ENCODE measurements at regions not wholly inside any gene's neighbourhood (a gene's known extent, or its start where the extent isn't known, plus 50 kb on each side); places are given as distances from the start of the nearest gene placed in this dataset.
"Not testable (repeated sequence)": the region's sequence is repeated elsewhere in the genome, so short reads cannot be mapped to it uniquely, and the experiment has no call there.

DNA sequence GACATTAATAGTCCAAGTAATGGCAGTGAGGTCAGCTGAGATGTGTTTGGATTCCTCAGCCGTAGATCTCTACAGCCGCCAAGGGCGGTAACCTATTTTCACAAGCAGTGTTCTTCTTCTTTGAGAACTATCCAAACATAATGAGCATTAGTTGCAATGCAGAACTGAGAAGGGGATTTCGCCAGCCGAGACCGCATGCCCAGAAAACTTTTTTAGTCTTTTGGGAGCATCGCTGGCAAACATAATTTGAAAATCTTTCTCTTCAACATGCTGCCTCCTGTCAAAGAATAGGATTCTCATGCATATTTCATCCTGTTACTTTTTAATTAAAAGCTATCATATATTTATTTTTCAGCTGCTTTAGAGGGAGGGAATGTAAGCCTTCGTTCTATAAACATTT lies 81.4 kb upstream of the SEZ6L start:
- intact Hi-C loops (cut with micrococcal nuclease) = no loop called here
- Histone ChIP-seq H3K9me3 (ENCODE audit: control extremely low read depth in 1 of 3, control insufficient read depth in 2 of 3, insufficient read depth in 1 of 3, low read length in 2 of 3) (no peaks in the 10 kb centered on the region), H3K27me3 (replicated peaks in 1 of 4; ENCODE audit: control extremely low read depth in 1 of 4, control insufficient read depth in 3 of 4, insufficient read depth in 4 of 4, low read length in 3 of 4) (peaks cover 0 to 2% (median 0%) of the 10 kb centered on the region in 4 experiments), H2AFZ (ENCODE audit: insufficient read depth, low read depth, low read length, poor library complexity, severe bottlenecking) (no peak overlapping the region), H3K4me1 (ENCODE audit: control insufficient read depth in 2 of 2, insufficient read depth in 2 of 2, low read length in 2 of 2) (no peaks in the 10 kb centered on the region), H3K79me2 (ENCODE audit: control insufficient read depth, insufficient read depth, low read length) (no peaks in the 10 kb centered on the region), H3K4me2 (replicated peaks; ENCODE audit: low read depth, low read length, poor library complexity, severe bottlenecking) (no peak overlapping the region), H3K36me3 (replicated peaks in 1 of 2; ENCODE audit: control extremely low read depth in 1 of 2, control insufficient read depth in 1 of 2, extremely low read depth in 1 of 2, insufficient read depth in 2 of 2, low read length in 1 of 2) (no peaks in the 10 kb centered on the region), H3K27ac (ENCODE audit: low read length in 2 of 2) (no peak overlapping the region), H4K20me1 (ENCODE audit: control insufficient read depth, insufficient read depth, low read length, poor library complexity, severe bottlenecking) (no peaks in the 10 kb centered on the region), H3K4me3 (ENCODE audit: control extremely low read depth in 1 of 5, extremely low read depth in 1 of 5, insufficient read depth in 1 of 5, low read depth in 2 of 5, low read length in 4 of 5) (no peak overlapping the region), H3K9ac (ENCODE audit: low read length) (no peak overlapping the region)
- Mint-ChIP-seq H3K4me1 (no peaks in the 10 kb centered on the region), H3K27me3 (peaks cover 18% of the 10 kb centered on the region), H3K27ac (no peak overlapping the region), H3K4me3 (no peak overlapping the region), H3K9me3 (ENCODE audit: insufficient read depth) (no peaks in the 10 kb centered on the region)
- 100% methylated on average over 1 of the region's 8 CpGs for WGBS (ENCODE audit: insufficient coverage)
- CTCF ChIA-PET = no interaction called here
- ATAC-seq (ENCODE audit: low read depth) (no peak), DNase-seq (no peak)
- no peak for TF ChIP-seq EZH2 (IDR thresholded peaks at IDR 0.05; ENCODE audit: borderline replicate concordance, insufficient read depth, low read depth, low read length, poor library complexity, severe bottlenecking)
- TF ChIP-seq, protein P1, sequence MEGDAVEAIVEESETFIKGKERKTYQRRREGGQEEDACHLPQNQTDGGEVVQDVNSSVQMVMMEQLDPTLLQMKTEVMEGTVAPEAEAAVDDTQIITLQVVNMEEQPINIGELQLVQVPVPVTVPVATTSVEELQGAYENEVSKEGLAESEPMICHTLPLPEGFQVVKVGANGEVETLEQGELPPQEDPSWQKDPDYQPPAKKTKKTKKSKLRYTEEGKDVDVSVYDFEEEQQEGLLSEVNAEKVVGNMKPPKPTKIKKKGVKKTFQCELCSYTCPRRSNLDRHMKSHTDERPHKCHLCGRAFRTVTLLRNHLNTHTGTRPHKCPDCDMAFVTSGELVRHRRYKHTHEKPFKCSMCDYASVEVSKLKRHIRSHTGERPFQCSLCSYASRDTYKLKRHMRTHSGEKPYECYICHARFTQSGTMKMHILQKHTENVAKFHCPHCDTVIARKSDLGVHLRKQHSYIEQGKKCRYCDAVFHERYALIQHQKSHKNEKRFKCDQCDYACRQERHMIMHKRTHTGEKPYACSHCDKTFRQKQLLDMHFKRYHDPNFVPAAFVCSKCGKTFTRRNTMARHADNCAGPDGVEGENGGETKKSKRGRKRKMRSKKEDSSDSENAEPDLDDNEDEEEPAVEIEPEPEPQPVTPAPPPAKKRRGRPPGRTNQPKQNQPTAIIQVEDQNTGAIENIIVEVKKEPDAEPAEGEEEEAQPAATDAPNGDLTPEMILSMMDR (IDR thresholded peaks at IDR 0.05) = no peak
- POLR2A ChIA-PET = no interaction called here

GRCh38 chr22:26090821-26091220 lies 78.4 kb upstream of the SEZ6L start:
- Mint-ChIP-seq H3K4me1 (no peaks in the 10 kb centered on the region), H3K4me3 (no peak overlapping the region), H3K27me3 (peaks cover 26% of the 10 kb centered on the region), H3K27ac (no peak overlapping the region), H3K9me3 (ENCODE audit: insufficient read depth) (no peaks in the 10 kb centered on the region)
- ChIA-PET CTCF (no interaction called here), POLR2A (no interaction called here)
- ATAC-seq (ENCODE audit: low read depth) (no peak), DNase-seq (no peak)
- intact Hi-C loops (cut with micrococcal nuclease) = no loop called here
- H3K27me3 ChIP-seq (replicated peaks in 1 of 4; ENCODE audit: control extremely low read depth in 1 of 4, control insufficient read depth in 3 of 4, insufficient read depth in 4 of 4, low read length in 3 of 4) = peaks cover 0 to 2% (median 0%) of the 10 kb centered on the region in 4 experiments
- H3K79me2 ChIP-seq (ENCODE audit: control insufficient read depth, insufficient read depth, low read length) = no peaks in the 10 kb centered on the region
- TF ChIP-seq, protein P1 (IDR thresholded peaks at IDR 0.05) = no peak
- no peak for TF ChIP-seq EZH2 (IDR thresholded peaks at IDR 0.05; ENCODE audit: borderline replicate concordance, insufficient read depth, low read depth, low read length, poor library complexity, severe bottlenecking)
- H3K9me3 ChIP-seq (ENCODE audit: control extremely low read depth in 1 of 3, control insufficient read depth in 2 of 3, insufficient read depth in 1 of 3, low read length in 2 of 3) = no peaks in the 10 kb centered on the region
- H3K36me3 ChIP-seq (replicated peaks in 1 of 2; ENCODE audit: control extremely low read depth in 1 of 2, control insufficient read depth in 1 of 2, extremely low read depth in 1 of 2, insufficient read depth in 2 of 2, low read length in 1 of 2) = no peaks in the 10 kb centered on the region
- WGBS (ENCODE audit: insufficient coverage) = 80% methylated on average over 5 of the region's 6 CpGs
- no peak overlapping the region for H3K4me3 ChIP-seq (ENCODE audit: control extremely low read depth in 1 of 5, extremely low read depth in 1 of 5, insufficient read depth in 1 of 5, low read depth in 2 of 5, low read length in 4 of 5)
- no peak overlapping the region for H2AFZ ChIP-seq (ENCODE audit: insufficient read depth, low read depth, low read length, poor library complexity, severe bottlenecking)
- H3K9ac ChIP-seq (ENCODE audit: low read length) = no peak overlapping the region
- no peak overlapping the region for H3K27ac ChIP-seq (ENCODE audit: low read length in 2 of 2)
- H3K4me2 ChIP-seq (replicated peaks; ENCODE audit: low read depth, low read length, poor library complexity, severe bottlenecking) = no peak overlapping the region
- no peaks in the 10 kb centered on the region for H4K20me1 ChIP-seq (ENCODE audit: control insufficient read depth, insufficient read depth, low read length, poor library complexity, severe bottlenecking)
- no peaks in the 10 kb centered on the region for H3K4me1 ChIP-seq (ENCODE audit: control insufficient read depth in 2 of 2, insufficient read depth in 2 of 2, low read length in 2 of 2)

DNA sequence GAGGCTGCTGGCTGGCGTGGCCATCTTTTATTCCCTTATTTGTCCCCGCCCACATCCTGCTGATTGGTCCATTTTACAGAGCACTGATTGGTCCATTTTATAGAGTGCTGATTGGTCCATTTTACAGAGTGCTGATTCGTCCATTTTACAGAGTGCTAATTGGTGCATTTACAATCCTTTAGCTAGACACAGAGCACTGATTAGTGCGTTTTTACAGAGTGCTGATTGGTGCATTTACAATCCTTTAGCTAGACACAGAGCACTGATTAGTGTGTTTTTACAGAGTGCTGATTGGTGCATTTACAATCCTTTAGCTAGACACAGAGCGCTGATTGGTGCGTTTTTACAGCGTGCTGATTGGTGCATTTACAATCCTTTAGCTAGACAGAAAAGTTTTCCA lies 74.8 kb upstream of the SEZ6L start:
- peaks cover 36% of the 10 kb centered on the region for H3K27me3 Mint-ChIP-seq
- intact Hi-C loops (cut with micrococcal nuclease); H4K20me1 ChIP-seq (ENCODE audit: control insufficient read depth, insufficient read depth, low read length, poor library complexity, severe bottlenecking); H3K27ac Mint-ChIP-seq; H3K9me3 Mint-ChIP-seq (ENCODE audit: insufficient read depth); DNase-seq; H3K36me3 ChIP-seq (replicated peaks in 1 of 2; ENCODE audit: control extremely low read depth in 1 of 2, control insufficient read depth in 1 of 2, extremely low read depth in 1 of 2, insufficient read depth in 2 of 2, low read length in 1 of 2); H3K27ac ChIP-seq (ENCODE audit: low read length in 2 of 2); H3K4me3 Mint-ChIP-seq; CTCF ChIA-PET; H3K27me3 ChIP-seq (replicated peaks in 1 of 4; ENCODE audit: control extremely low read depth in 1 of 4, control insufficient read depth in 3 of 4, insufficient read depth in 4 of 4, low read length in 3 of 4); ATAC-seq (ENCODE audit: low read depth); H3K4me1 ChIP-seq (ENCODE audit: control insufficient read depth in 2 of 2, insufficient read depth in 2 of 2, low read length in 2 of 2); H3K79me2 ChIP-seq (ENCODE audit: control insufficient read depth, insufficient read depth, low read length); H2AFZ ChIP-seq (ENCODE audit: insufficient read depth, low read depth, low read length, poor library complexity, severe bottlenecking); POLR2A ChIA-PET; H3K4me1 Mint-ChIP-seq; H3K9ac ChIP-seq (ENCODE audit: low read length); H3K4me2 ChIP-seq (replicated peaks; ENCODE audit: low read depth, low read length, poor library complexity, severe bottlenecking); H3K4me3 ChIP-seq (ENCODE audit: control extremely low read depth in 1 of 5, extremely low read depth in 1 of 5, insufficient read depth in 1 of 5, low read depth in 2 of 5, low read length in 4 of 5); H3K9me3 ChIP-seq (ENCODE audit: control extremely low read depth in 1 of 3, control insufficient read depth in 2 of 3, insufficient read depth in 1 of 3, low read length in 2 of 3): not testable (repeated sequence)
- WGBS (ENCODE audit: insufficient coverage) = 68% methylated on average over 2 of the region's 7 CpGs

All from B cell (primary cell).